ENCODE measurements at regions not wholly inside any gene's neighbourhood (a gene's known extent, or its start where the extent isn't known, plus 50 kb on each side); places are given as distances from the start of the nearest gene placed in this dataset.

- Histone ChIP-seq H3K14ac (replicated peaks; ENCODE audit: low read depth, low read length) (no peak overlapping the region), H3K4me3 (ENCODE audit: insufficient read depth, low read depth, low read length) (no peak overlapping the region), H4K20me1 (ENCODE audit: insufficient read depth, low read length) (no peaks in the 10 kb centered on the region), H3K23ac (ENCODE audit: low read depth, low read length) (no peak overlapping the region), H3K36me3 (ENCODE audit: control insufficient read depth, insufficient read depth, low read length) (no peaks in the 10 kb centered on the region), H3K27ac (ENCODE audit: insufficient read depth, low read length) (no peak overlapping the region), H2BK15ac (ENCODE audit: low read depth, low read length) (no peak overlapping the region), H2AK5ac (ENCODE audit: low read depth, low read length) (no peak overlapping the region), H2AK9ac (replicated peaks; ENCODE audit: low read depth, low read length, poor library complexity) (no peak overlapping the region), H2BK5ac (ENCODE audit: low read depth, low read length, poor library complexity, severe bottlenecking) (no peak overlapping the region), H4K8ac (ENCODE audit: low read depth in 2 of 2, low read length in 2 of 2) (no peak overlapping the region), H3K56ac (ENCODE audit: extremely low read depth, insufficient read depth, low read length) (no peak overlapping the region), H3K27me3 (ENCODE audit: control insufficient read depth, insufficient read depth, low read length) (no peaks in the 10 kb centered on the region), H4K5ac (ENCODE audit: low read depth, low read length) (no peak overlapping the region), H3K9ac (ENCODE audit: low read depth, low read length) (no peak overlapping the region), H3K9me1 (ENCODE audit: insufficient read depth, low read length) (no peaks in the 10 kb centered on the region), H3K4me2 (ENCODE audit: low read depth, low read length) (no peak overlapping the region), H3K4me1 (ENCODE audit: control insufficient read depth, insufficient read depth, low read length) (no peaks in the 10 kb centered on the region), H2BK20ac (ENCODE audit: low read depth, low read length) (no peak overlapping the region), H3K9me3 (ENCODE audit: control insufficient read depth, insufficient read depth, low read length) (no peaks in the 10 kb centered on the region), H3K79me1 (ENCODE audit: low read depth in 1 of 2, low read length in 2 of 2) (no peaks in the 10 kb centered on the region), H3K4ac (ENCODE audit: low read depth, low read length) (no peak overlapping the region), H2BK120ac (ENCODE audit: low read depth, low read length) (no peak overlapping the region), H3K18ac (ENCODE audit: low read depth, low read length) (no peak overlapping the region), H2AFZ (replicated peaks; ENCODE audit: low read length, poor library complexity) (no peak overlapping the region), H4K91ac (ENCODE audit: insufficient read depth, low read depth, low read length) (no peak overlapping the region)
- ChIA-PET CTCF (no interaction called here), POLR2A (ENCODE audit: unreplicated experiment) (no interaction called here)
- intact Hi-C loops (cut with micrococcal nuclease), result no loop called here
- no CpG with 5 or more reads among the region's 3 CpGs for WGBS, 2 experiments (ENCODE audit: extremely low coverage in 2 of 2, insufficient read length in 1 of 2)
- DNase-seq (no peak), ATAC-seq (ENCODE audit: low read depth) (no peak)
- dilution Hi-C loops (cut with HindIII; ENCODE audit: low sequenced_read_pairs, unreplicated experiment), result no loop called here
- no TSS peak for BruUV-seq (replicated peaks)
- no peak for TF ChIP-seq BHLHE40 (IDR thresholded peaks at IDR 0.05; ENCODE audit: low read depth, low read length)
- TF ChIP-seq RAD21 (IDR thresholded peaks at IDR 0.05; ENCODE audit: low read length), result no peak
- no peak for TF ChIP-seq RCOR1 (IDR thresholded peaks at IDR 0.05; ENCODE audit: insufficient replicate concordance, low read length)
- no peak for TF ChIP-seq CEBPB (IDR thresholded peaks at IDR 0.05; ENCODE audit: low read depth, low read length)
- TF ChIP-seq MXI1 (IDR thresholded peaks at IDR 0.05; ENCODE audit: borderline replicate concordance, low read depth, low read length), result no peak
- TF ChIP-seq CHD1 (IDR thresholded peaks at IDR 0.05; ENCODE audit: low read depth, low read length), result no peak
- TF ChIP-seq NFE2L2 (IDR thresholded peaks at IDR 0.05; ENCODE audit: low read depth, low read length), result no peak
- TF ChIP-seq CTCF (conservative IDR thresholded peaks at IDR 0.05; ENCODE audit: low read depth, low read length), result no peak
- no peak for TF ChIP-seq RFX5 (IDR thresholded peaks at IDR 0.05; ENCODE audit: low read depth, low read length)
- no peak for TF ChIP-seq ELK1 (IDR thresholded peaks at IDR 0.05; ENCODE audit: borderline replicate concordance, low read depth, low read length)
- no peak for TF ChIP-seq USF2 (IDR thresholded peaks at IDR 0.05; ENCODE audit: low read depth, low read length)
- no peak for TF ChIP-seq FOS (IDR thresholded peaks at IDR 0.05; ENCODE audit: low read depth, low read length)
- no peak for TF ChIP-seq POLR2A (IDR thresholded peaks at IDR 0.05; ENCODE audit: low read depth, low read length)
- TF ChIP-seq SMC3 (IDR thresholded peaks at IDR 0.05; ENCODE audit: low read depth, low read length), result no peak
- no peak for TF ChIP-seq MAFK (IDR thresholded peaks at IDR 0.05; ENCODE audit: low read depth, low read length)
- no peak for TF ChIP-seq MAZ (IDR thresholded peaks at IDR 0.05; ENCODE audit: borderline replicate concordance, low read depth, low read length)
- in situ Hi-C loops (cut with MboI; ENCODE audit: low sequenced_read_pairs), result no loop called here
These were observed 436.7 kb downstream of the CETN3 start for GRCh38 chr5:89972901-89973300.
